GM23338 (cell line): ENCODE measurements at regions not wholly inside any gene's neighbourhood (a gene's known extent, or its start where the extent isn't known, plus 50 kb on each side); places are given as distances from the start of the nearest gene placed in this dataset.

Experiments
- ATAC-seq: fragments of 200-7000 bp; cut with Tn5 transposase; 3 replicates; pipeline ENCODE4 v1.9.1; 2020
- DNase-seq: peaks from one replicate; pipeline ENCODE4 v3.0.0-alpha.2; 2015; ENCODE audit warnings: low spot score
- H2AFZ ChIP-seq: fragments of 200-600 bp; sonication (generic); 2 replicates; pipeline ENCODE4 v1.8.0; 2016; ENCODE audit warnings: antibody characterized with exemption, mild to moderate bottlenecking, moderate library complexity
- H3F3A ChIP-seq: fragments of 200-600 bp; sonication (generic); replicated peaks from 2 replicates; pipeline ENCODE4 v1.8.0; 2017; ENCODE audit warnings: antibody characterized with exemption, mixed run types, low read depth
- H3K27ac ChIP-seq: fragments of 200-600 bp; sonication (generic); 2 replicates; pipeline ENCODE4 v1.6.1; 2016; ENCODE audit warnings: low read depth
- H3K27me3 ChIP-seq: fragments of 200-600 bp; sonication (generic); 2 replicates; pipeline ENCODE4 v1.8.0; 2016; ENCODE audit warnings: mild to moderate bottlenecking, mixed run types, moderate library complexity; ENCODE audit not compliant: insufficient read depth
- H3K36me3 ChIP-seq: fragments of 200-600 bp; sonication (generic); 2 replicates; pipeline ENCODE4 v1.8.0; 2016; ENCODE audit warnings: mild to moderate bottlenecking; ENCODE audit not compliant: insufficient read depth
- H3K4me1 ChIP-seq: fragments of 200-600 bp; sonication (generic); 2 replicates; pipeline ENCODE4 v1.8.0; 2016; ENCODE audit warnings: mild to moderate bottlenecking, moderate library complexity; ENCODE audit not compliant: insufficient read depth
- H3K4me2 ChIP-seq: fragments of 200-600 bp; sonication (generic); 2 replicates; pipeline ENCODE4 v1.7.1; 2017; ENCODE audit warnings: mixed run types
- H3K4me3 ChIP-seq: fragments of 200-600 bp; sonication (generic); 2 replicates; pipeline ENCODE4 v1.6.1; 2016; ENCODE audit warnings: mixed run types
- H3K79me2 ChIP-seq: fragments of 200-600 bp; sonication (generic); replicated peaks from 2 replicates; pipeline ENCODE4 v1.8.0; 2017; ENCODE audit warnings: mild to moderate bottlenecking; ENCODE audit not compliant: insufficient read depth
- H3K9me2 ChIP-seq: fragments of 200-600 bp; sonication (generic); 2 replicates; pipeline ENCODE4 v1.8.0; 2017; ENCODE audit not compliant: insufficient read depth
- H4K20me1 ChIP-seq: fragments of 200-600 bp; sonication (generic); replicated peaks from 2 replicates; pipeline ENCODE4 v1.8.0; 2017; ENCODE audit warnings: mild to moderate bottlenecking; ENCODE audit not compliant: insufficient read depth
- H3K27ac Mint-ChIP-seq: 2 replicates; pipeline ENCODE4 v1.8.0; 2020; ENCODE audit warnings: inconsistent platforms, mild to moderate bottlenecking, moderate library complexity, mixed read lengths
- H3K27me3 Mint-ChIP-seq: 3 replicates; pipeline ENCODE4 v1.8.0; 2022; ENCODE audit warnings: low read depth, mild to moderate bottlenecking, moderate library complexity, mixed read lengths, inconsistent platforms; ENCODE audit not compliant: insufficient read depth, poor library complexity
- H3K36me3 Mint-ChIP-seq: 3 replicates; pipeline ENCODE4 v1.8.0; 2021; ENCODE audit warnings: low read depth, mild to moderate bottlenecking, inconsistent platforms, moderate library complexity, mixed read lengths
- H3K4me1 Mint-ChIP-seq: 3 replicates; pipeline ENCODE4 v1.8.0; 2020; ENCODE audit warnings: mild to moderate bottlenecking, inconsistent platforms, mixed read lengths
- H3K4me3 Mint-ChIP-seq: 3 replicates; pipeline ENCODE4 v1.8.0; 2021; ENCODE audit warnings: moderate library complexity, mild to moderate bottlenecking, inconsistent platforms, mixed read lengths
- H3K9me3 Mint-ChIP-seq: 3 replicates; pipeline ENCODE4 v1.8.0; 2020; ENCODE audit warnings: moderate library complexity, mild to moderate bottlenecking, inconsistent platforms, mixed read lengths
- CREB1 ChIP-seq: fragments of 250-450 bp; sonication (Bioruptor Pico); IDR thresholded peaks from 2 replicates; pipeline ENCODE4 v1.5.0; 2020; ENCODE audit warnings: low read depth, mild to moderate bottlenecking, moderate library complexity
- EZH2phosphoT487 ChIP-seq: fragments of 200-600 bp; sonication (generic); IDR thresholded peaks from one replicate; pipeline ENCODE4 v1.8.1; 2018; ENCODE audit warnings: antibody characterized with exemption; ENCODE audit not compliant: unreplicated experiment
- JUNB ChIP-seq: IDR thresholded peaks from one replicate; pipeline ENCODE4 v1.6.1; 2016; ENCODE audit warnings: antibody characterized with exemption; ENCODE audit not compliant: unreplicated experiment
- POLR2AphosphoS5 ChIP-seq: IDR thresholded peaks from 2 replicates; pipeline ENCODE4 v1.6.1; 2016; ENCODE audit warnings: antibody characterized with exemption, low read depth
- STAT1 ChIP-seq: IDR thresholded peaks from one replicate; pipeline ENCODE4 v1.6.1; 2016; ENCODE audit warnings: antibody characterized with exemption; ENCODE audit not compliant: unreplicated experiment
- ZNF331 ChIP-seq: fragments of 250-450 bp; sonication (Bioruptor Pico); IDR thresholded peaks from 2 replicates; pipeline ENCODE4 v1.5.0; 2020; ENCODE audit warnings: low read depth, mild to moderate bottlenecking, moderate library complexity
- TF ChIP-seq, protein P1 (sequence below): IDR thresholded peaks from one replicate; pipeline ENCODE4 v1.6.1; 2018; ENCODE audit warnings: antibody characterized with exemption; ENCODE audit not compliant: unreplicated experiment
- TF ChIP-seq, protein P2 (sequence below): IDR thresholded peaks from 2 replicates; pipeline ENCODE4 v1.6.1; 2016; ENCODE audit warnings: antibody characterized with exemption
- TF ChIP-seq, protein P3 (sequence below): fragments of 250-450 bp; sonication (Bioruptor Pico); IDR thresholded peaks from 2 replicates; pipeline ENCODE4 v1.5.0; 2020; ENCODE audit warnings: mild to moderate bottlenecking, moderate library complexity

DNA sequence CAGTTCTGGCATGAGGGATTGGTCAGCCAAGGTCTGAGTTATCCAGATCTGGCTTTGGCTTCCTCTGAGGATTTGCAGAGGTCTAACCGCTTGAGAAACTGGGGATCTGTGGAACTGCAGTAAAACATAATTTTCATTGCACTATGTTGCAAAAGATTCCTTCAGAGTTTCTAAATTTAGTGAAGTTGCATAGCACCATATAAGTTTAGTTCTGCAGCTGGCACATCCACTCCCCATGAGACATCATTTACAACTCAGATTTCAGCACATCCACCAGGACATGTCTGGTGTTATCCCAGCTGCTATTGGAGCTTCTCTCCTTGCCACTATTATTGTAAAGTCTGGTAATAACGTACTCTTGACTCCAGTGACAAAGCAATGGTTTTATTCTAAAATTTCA is 181.5 kb downstream of the CWF19L2 start:
- H3K27ac ChIP-seq, result no peak overlapping the region
- peaks cover 3% of the 10 kb centered on the region; the same call in 1 of the 3 replicates for H3K4me1 Mint-ChIP-seq
- H3K79me2 ChIP-seq, result no peaks in the 10 kb centered on the region
- ATAC-seq (no peak), DNase-seq (no peak)
- 0 out of 2 replicates have a peak, but pooled peaks cover 3% of the 10 kb centered on the region for H3K9me2 ChIP-seq
- H3K4me3 ChIP-seq, result no peak overlapping the region
- H3K36me3 Mint-ChIP-seq, result no peaks in the 10 kb centered on the region
- H3K4me3 Mint-ChIP-seq, result no peak overlapping the region
- no peaks in the 10 kb centered on the region for H3K27me3 ChIP-seq
- H3K27me3 Mint-ChIP-seq, result no peaks in the 10 kb centered on the region
- no peaks in the 10 kb centered on the region for H4K20me1 ChIP-seq
- no peak overlapping the region for H3K27ac Mint-ChIP-seq
- no peak overlapping the region for H2AFZ ChIP-seq
- no peak overlapping the region for H3K4me2 ChIP-seq
- no peaks in the 10 kb centered on the region for H3K36me3 ChIP-seq
- H3K4me1 ChIP-seq, result no peaks in the 10 kb centered on the region
- TF ChIP-seq, protein P1, sequence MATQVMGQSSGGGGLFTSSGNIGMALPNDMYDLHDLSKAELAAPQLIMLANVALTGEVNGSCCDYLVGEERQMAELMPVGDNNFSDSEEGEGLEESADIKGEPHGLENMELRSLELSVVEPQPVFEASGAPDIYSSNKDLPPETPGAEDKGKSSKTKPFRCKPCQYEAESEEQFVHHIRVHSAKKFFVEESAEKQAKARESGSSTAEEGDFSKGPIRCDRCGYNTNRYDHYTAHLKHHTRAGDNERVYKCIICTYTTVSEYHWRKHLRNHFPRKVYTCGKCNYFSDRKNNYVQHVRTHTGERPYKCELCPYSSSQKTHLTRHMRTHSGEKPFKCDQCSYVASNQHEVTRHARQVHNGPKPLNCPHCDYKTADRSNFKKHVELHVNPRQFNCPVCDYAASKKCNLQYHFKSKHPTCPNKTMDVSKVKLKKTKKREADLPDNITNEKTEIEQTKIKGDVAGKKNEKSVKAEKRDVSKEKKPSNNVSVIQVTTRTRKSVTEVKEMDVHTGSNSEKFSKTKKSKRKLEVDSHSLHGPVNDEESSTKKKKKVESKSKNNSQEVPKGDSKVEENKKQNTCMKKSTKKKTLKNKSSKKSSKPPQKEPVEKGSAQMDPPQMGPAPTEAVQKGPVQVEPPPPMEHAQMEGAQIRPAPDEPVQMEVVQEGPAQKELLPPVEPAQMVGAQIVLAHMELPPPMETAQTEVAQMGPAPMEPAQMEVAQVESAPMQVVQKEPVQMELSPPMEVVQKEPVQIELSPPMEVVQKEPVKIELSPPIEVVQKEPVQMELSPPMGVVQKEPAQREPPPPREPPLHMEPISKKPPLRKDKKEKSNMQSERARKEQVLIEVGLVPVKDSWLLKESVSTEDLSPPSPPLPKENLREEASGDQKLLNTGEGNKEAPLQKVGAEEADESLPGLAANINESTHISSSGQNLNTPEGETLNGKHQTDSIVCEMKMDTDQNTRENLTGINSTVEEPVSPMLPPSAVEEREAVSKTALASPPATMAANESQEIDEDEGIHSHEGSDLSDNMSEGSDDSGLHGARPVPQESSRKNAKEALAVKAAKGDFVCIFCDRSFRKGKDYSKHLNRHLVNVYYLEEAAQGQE, result no peak
- TF ChIP-seq, protein P2, sequence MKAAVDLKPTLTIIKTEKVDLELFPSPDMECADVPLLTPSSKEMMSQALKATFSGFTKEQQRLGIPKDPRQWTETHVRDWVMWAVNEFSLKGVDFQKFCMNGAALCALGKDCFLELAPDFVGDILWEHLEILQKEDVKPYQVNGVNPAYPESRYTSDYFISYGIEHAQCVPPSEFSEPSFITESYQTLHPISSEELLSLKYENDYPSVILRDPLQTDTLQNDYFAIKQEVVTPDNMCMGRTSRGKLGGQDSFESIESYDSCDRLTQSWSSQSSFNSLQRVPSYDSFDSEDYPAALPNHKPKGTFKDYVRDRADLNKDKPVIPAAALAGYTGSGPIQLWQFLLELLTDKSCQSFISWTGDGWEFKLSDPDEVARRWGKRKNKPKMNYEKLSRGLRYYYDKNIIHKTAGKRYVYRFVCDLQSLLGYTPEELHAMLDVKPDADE, result no peak
- TF ChIP-seq STAT1 (no peak), JUNB (no peak), ZNF331 (CRISPR knock-in tag) (no peak), POLR2AphosphoS5 (no peak), EZH2phosphoT487 (no peak), CREB1 (CRISPR knock-in tag) (no peak)
- TF ChIP-seq, protein P3, sequence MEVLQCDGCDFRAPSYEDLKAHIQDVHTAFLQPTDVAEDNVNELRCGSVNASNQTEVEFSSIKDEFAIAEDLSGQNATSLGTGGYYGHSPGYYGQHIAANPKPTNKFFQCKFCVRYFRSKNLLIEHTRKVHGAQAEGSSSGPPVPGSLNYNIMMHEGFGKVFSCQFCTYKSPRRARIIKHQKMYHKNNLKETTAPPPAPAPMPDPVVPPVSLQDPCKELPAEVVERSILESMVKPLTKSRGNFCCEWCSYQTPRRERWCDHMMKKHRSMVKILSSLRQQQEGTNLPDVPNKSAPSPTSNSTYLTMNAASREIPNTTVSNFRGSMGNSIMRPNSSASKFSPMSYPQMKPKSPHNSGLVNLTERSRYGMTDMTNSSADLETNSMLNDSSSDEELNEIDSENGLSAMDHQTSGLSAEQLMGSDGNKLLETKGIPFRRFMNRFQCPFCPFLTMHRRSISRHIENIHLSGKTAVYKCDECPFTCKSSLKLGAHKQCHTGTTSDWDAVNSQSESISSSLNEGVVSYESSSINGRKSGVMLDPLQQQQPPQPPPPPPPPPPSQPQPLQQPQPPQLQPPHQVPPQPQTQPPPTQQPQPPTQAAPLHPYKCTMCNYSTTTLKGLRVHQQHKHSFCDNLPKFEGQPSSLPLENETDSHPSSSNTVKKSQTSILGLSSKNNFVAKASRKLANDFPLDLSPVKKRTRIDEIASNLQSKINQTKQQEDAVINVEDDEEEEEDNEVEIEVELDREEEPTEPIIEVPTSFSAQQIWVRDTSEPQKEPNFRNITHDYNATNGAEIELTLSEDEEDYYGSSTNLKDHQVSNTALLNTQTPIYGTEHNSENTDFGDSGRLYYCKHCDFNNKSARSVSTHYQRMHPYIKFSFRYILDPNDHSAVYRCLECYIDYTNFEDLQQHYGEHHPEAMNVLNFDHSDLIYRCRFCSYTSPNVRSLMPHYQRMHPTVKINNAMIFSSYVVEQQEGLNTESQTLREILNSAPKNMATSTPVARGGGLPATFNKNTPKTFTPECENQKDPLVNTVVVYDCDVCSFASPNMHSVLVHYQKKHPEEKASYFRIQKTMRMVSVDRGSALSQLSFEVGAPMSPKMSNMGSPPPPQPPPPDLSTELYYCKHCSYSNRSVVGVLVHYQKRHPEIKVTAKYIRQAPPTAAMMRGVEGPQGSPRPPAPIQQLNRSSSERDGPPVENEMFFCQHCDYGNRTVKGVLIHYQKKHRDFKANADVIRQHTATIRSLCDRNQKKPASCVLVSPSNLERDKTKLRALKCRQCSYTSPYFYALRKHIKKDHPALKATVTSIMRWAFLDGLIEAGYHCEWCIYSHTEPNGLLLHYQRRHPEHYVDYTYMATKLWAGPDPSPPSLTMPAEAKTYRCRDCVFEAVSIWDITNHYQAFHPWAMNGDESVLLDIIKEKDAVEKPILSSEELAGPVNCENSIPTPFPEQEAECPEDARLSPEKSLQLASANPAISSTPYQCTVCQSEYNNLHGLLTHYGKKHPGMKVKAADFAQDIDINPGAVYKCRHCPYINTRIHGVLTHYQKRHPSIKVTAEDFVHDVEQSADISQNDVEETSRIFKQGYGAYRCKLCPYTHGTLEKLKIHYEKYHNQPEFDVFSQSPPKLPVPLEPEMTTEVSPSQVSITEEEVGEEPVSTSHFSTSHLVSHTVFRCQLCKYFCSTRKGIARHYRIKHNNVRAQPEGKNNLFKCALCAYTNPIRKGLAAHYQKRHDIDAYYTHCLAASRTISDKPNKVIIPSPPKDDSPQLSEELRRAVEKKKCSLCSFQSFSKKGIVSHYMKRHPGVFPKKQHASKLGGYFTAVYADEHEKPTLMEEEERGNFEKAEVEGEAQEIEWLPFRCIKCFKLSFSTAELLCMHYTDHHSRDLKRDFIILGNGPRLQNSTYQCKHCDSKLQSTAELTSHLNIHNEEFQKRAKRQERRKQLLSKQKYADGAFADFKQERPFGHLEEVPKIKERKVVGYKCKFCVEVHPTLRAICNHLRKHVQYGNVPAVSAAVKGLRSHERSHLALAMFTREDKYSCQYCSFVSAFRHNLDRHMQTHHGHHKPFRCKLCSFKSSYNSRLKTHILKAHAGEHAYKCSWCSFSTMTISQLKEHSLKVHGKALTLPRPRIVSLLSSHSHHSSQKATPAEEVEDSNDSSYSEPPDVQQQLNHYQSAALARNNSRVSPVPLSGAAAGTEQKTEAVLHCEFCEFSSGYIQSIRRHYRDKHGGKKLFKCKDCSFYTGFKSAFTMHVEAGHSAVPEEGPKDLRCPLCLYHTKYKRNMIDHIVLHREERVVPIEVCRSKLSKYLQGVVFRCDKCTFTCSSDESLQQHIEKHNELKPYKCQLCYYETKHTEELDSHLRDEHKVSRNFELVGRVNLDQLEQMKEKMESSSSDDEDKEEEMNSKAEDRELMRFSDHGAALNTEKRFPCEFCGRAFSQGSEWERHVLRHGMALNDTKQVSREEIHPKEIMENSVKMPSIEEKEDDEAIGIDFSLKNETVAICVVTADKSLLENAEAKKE (CRISPR knock-in tag), result no peak
- peaks cover 7% of the 10 kb centered on the region; the same call in 2 of the 3 replicates for H3K9me3 Mint-ChIP-seq
- no peaks in the 10 kb centered on the region for H3F3A ChIP-seq
